ENCODE measurements at regions not wholly inside any gene's neighbourhood (a gene's known extent, or its start where the extent isn't known, plus 50 kb on each side); places are given as distances from the start of the nearest gene placed in this dataset.
A peak's percentile ranks its signal among the peaks of the same experiment; 100 is the strongest.
"Not testable (repeated sequence)": the region's sequence is repeated elsewhere in the genome, so short reads cannot be mapped to it uniquely, and the experiment has no call there.

DNA sequence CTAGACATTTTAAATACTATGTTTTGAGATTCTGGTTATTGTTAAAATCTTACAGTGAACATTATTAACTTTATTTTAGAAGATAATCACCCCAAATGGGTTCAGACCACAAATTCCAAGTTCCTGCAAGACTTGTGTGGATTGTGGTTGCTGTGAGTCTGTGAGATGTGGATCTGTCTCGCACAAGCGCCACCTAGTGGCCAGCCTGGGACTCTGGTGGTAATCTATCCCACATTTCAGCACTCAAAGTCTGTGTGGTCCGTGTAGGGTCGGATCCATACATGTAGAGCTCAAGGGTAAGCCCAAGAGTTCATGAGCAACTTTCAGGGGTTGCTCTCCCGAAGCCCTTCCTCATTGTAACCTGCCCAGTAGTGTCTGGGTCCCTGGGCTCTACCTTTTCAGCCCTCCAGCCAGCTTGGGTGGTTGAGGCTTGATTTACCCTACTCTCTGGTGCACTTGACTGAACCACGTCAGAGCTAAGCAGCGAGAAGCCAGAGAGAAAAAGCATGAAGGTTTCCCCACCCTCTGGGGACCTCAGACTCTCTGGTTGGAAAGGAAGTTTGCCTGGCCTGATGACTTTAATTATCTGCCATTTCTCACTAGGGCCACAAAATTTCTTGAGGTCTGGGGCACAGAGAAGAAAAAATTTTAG is 129.2 kb downstream of the ARHGAP11B start:
- H3K4me1 ChIP-seq; H3K36me3 ChIP-seq; H3K4me3 ChIP-seq; intact Hi-C loops (cut with DNase I); H3K27me3 ChIP-seq; H3K27ac ChIP-seq; H3K9me3 ChIP-seq: not testable (repeated sequence)
- DNase-seq (peak; percentile 83 to 87 (median 85)), ATAC-seq (peak; percentile 86 to 98 (median 92))
- 0% methylated on average over 2 of the region's 7 CpGs for WGBS (ENCODE audit: insufficient coverage, low coverage, low lambda C conversion rate, missing lambda C conversion rate)
- TF ChIP-seq, protein P1, sequence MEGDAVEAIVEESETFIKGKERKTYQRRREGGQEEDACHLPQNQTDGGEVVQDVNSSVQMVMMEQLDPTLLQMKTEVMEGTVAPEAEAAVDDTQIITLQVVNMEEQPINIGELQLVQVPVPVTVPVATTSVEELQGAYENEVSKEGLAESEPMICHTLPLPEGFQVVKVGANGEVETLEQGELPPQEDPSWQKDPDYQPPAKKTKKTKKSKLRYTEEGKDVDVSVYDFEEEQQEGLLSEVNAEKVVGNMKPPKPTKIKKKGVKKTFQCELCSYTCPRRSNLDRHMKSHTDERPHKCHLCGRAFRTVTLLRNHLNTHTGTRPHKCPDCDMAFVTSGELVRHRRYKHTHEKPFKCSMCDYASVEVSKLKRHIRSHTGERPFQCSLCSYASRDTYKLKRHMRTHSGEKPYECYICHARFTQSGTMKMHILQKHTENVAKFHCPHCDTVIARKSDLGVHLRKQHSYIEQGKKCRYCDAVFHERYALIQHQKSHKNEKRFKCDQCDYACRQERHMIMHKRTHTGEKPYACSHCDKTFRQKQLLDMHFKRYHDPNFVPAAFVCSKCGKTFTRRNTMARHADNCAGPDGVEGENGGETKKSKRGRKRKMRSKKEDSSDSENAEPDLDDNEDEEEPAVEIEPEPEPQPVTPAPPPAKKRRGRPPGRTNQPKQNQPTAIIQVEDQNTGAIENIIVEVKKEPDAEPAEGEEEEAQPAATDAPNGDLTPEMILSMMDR (IDR thresholded peaks at IDR 0.05) = peak in 3 of 4 donors; percentile 37 to 50 (median 44)

DNA sequence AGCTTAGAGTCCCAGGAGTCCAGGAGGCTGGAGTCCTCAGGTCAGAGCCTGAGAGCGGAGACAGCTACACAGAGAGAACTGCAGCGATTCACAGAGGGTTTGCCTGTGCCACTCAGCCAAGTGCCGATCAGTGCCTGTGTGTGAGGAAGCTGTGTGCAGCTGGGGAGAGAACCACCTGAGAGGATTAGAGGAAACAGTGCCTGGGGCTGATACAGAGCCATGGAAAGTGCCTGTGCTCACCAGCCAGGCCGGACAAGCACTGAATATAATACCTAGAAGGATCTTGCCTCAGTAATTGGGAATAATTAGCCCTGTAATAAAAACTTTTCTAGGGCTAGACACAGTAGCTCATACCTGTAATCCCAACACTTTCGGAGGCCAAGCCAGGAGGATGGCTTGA is 134.7 kb downstream of the ARHGAP11B start:
- H3K4me3 ChIP-seq; intact Hi-C loops (cut with DNase I); DNase-seq; H3K27ac ChIP-seq; H3K27me3 ChIP-seq; H3K4me1 ChIP-seq; H3K36me3 ChIP-seq; H3K9me3 ChIP-seq: not testable (repeated sequence)
- 100% methylated on average over 1 of the region's 5 CpGs for WGBS (ENCODE audit: insufficient coverage, low coverage, low lambda C conversion rate, missing lambda C conversion rate)
- peak in 1 of 4 donors; percentile 22 for ATAC-seq

DNA sequence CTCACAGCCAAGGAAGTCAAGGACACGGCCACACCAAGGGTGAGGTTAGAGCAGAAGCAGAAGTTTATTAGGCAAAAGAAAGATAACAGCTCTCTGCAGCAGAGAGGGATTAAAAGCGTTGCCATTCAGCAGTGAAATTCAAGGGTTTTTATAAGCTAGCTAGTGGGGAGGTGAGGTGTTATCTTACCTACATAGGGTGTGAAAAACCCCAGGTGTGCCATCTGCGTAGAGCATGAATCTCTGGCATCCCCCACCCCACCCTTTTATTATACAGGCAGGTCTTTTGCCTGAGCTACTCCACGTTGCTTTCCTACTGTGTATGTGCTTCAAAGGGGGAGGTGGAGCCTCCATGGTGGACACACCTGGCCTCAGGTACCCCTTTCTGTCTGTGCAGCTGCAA is 135.4 kb downstream of the ARHGAP11B start:
- DNase-seq; H3K4me3 ChIP-seq; H3K27ac ChIP-seq; H3K27me3 ChIP-seq; H3K4me1 ChIP-seq; ATAC-seq; H3K36me3 ChIP-seq; intact Hi-C loops (cut with DNase I); H3K9me3 ChIP-seq: not testable (repeated sequence)
- WGBS (ENCODE audit: insufficient coverage, low coverage, low lambda C conversion rate, missing lambda C conversion rate) = no CpG with 5 or more reads among the region's 4 CpGs

DNA sequence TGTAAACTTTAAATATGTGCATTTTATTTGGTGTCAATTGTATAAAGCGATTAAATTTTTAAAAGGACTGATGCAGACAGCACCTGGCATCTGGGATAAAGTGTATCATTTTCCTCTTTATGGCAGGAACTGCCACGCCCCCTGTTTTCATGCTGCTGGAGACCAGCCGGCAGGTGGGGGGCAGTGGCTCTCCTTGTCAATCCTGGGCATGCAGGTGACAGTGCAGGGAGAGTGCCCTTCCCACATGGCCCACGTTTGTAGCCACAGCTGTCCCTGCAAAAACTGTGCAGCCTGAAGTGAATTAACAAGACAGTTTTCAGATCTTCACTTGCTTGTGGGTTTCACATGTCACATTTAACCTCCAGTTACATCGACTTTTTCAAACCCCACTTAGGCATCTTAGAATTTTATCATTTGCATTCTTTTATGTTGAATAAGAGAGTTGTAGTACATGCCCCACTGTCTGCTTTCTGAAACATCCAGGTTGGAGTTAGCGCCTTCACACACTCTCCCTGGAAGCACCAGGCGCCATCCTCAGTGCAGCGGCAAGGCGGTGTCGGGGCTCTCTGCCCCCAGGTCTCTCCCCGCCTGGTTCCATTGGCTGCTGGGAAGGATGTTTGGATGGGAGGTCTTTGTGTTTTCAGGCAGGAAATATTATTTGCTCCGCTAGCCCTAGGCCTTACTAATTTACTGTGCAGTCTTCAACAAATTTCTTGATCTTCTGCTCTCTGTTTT is 134.2 kb upstream of the FAN1 start:
- H3K36me3 ChIP-seq; H3K4me3 ChIP-seq; H3K27ac ChIP-seq; DNase-seq; H3K4me1 ChIP-seq; H3K27me3 ChIP-seq; ATAC-seq; H3K9me3 ChIP-seq; intact Hi-C loops (cut with DNase I): not testable (repeated sequence)
- 95% methylated on average over 7 of the region's 12 CpGs for WGBS (ENCODE audit: insufficient coverage, low coverage, low lambda C conversion rate, missing lambda C conversion rate)

DNA sequence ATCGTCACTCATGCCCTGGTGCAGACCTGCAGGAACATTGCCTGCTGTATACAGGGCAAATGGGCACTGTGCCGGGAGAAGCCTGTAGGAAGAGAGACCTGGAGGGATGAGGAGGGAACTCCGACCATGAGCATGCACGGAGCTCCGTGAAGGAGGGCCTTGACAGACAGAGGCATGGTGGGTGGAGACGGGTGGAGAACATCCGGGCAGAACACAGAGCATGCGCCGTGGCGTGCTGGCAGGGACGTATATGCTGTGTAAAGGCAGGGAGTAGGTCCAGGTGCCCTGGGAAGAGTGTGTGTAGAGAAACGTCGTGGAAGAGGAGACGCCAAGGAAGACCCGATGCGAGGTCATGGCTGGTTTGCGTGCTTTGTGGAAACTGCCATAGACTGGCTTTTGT is 133.0 kb upstream of the FAN1 start:
- H3K9me3 ChIP-seq = no peaks in the 10 kb centered on the region
- no peak for TF ChIP-seq POLR2A (IDR thresholded peaks at IDR 0.05)
- TF ChIP-seq, protein P1 (IDR thresholded peaks at IDR 0.05) = no peak
- no peak overlapping the region for H3K27ac ChIP-seq
- no peak for DNase-seq
- intact Hi-C loops (cut with DNase I) = no loop called here
- no peak overlapping the region for H3K4me3 ChIP-seq
- H3K36me3 ChIP-seq = no peaks in the 10 kb centered on the region
- H3K27me3 ChIP-seq = no peaks in the 10 kb centered on the region
- ATAC-seq = no peak
- 91% methylated on average over 17 of the region's 17 CpGs for WGBS (ENCODE audit: insufficient coverage, low coverage, low lambda C conversion rate, missing lambda C conversion rate)
- H3K4me1 ChIP-seq = no peaks in the 10 kb centered on the region

DNA sequence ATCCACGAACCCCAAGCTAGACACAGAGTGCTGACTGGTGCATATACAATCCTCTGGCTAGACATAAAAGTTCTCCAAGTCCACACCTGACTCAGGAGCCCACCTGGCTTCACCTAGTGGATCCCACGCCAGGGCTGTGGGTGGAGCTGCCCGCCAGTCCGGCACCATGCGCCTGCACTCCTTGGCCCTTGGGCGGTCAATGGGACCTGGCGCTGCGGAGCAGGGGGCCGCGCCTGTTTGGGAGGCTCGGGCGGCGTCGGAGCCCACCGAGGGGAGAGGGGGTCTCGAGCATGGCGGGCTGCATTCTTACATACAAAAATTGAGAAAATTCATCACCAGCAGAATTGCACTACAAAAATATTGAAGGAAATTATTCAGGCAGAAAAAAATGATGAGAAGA is 120.7 kb upstream of the FAN1 start:
- Histone ChIP-seq H3K27me3 (no peaks in the 10 kb centered on the region), H3K4me1 (no peaks in the 10 kb centered on the region), H3K36me3 (no peaks in the 10 kb centered on the region), H3K27ac (no peak overlapping the region), H3K4me3 (no peak overlapping the region), H3K9me3 (no peaks in the 10 kb centered on the region)
- WGBS (ENCODE audit: insufficient coverage, low coverage, low lambda C conversion rate, missing lambda C conversion rate) = 89% methylated on average over 12 of the region's 17 CpGs
- intact Hi-C loops (cut with DNase I) = no loop called here
- no peak for TF ChIP-seq POLR2A (IDR thresholded peaks at IDR 0.05)
- TF ChIP-seq, protein P1 (IDR thresholded peaks at IDR 0.05) = no peak
- ATAC-seq = no peak
- DNase-seq = no peak
